HEK293T (cell line): ENCODE measurements at regions not wholly inside any gene's neighbourhood (a gene's known extent, or its start where the extent isn't known, plus 50 kb on each side); places are given as distances from the start of the nearest gene placed in this dataset.

Experiments
- ARNT ChIP-seq: fragments of 450-650 bp; IDR thresholded peaks from 2 replicates; pipeline ENCODE4 v1.6.1; 2017; ENCODE audit warnings: mild to moderate bottlenecking
- BHLHE40 ChIP-seq: fragments of 450-650 bp; IDR thresholded peaks from 2 replicates; pipeline ENCODE4 v1.6.1; 2016; ENCODE audit warnings: mild to moderate bottlenecking, moderate library complexity, borderline replicate concordance
- ELF4 ChIP-seq: fragments of 450-650 bp; IDR thresholded peaks from 2 replicates; pipeline ENCODE4 v1.6.1; 2017; ENCODE audit warnings: antibody characterized with exemption
- FOXA1 ChIP-seq: fragments of 450-650 bp; IDR thresholded peaks from 2 replicates; pipeline ENCODE4 v1.6.1; 2016; ENCODE audit warnings: mild to moderate bottlenecking
- FOXK2 ChIP-seq: fragments of 450-650 bp; IDR thresholded peaks from 2 replicates; pipeline ENCODE4 v1.6.1; 2016; ENCODE audit warnings: mild to moderate bottlenecking
- FOXM1 ChIP-seq: fragments of 450-650 bp; IDR thresholded peaks from 2 replicates; pipeline ENCODE4 v1.6.1; 2017; ENCODE audit warnings: mild to moderate bottlenecking, borderline replicate concordance
- HDGF ChIP-seq: fragments of 450-650 bp; IDR thresholded peaks from 2 replicates; pipeline ENCODE4 v1.6.1; 2017; ENCODE audit warnings: antibody characterized with exemption, borderline replicate concordance
- LEF1 ChIP-seq: fragments of 450-650 bp; IDR thresholded peaks from 2 replicates; pipeline ENCODE4 v1.6.1; 2017; ENCODE audit warnings: mild to moderate bottlenecking, borderline replicate concordance
- NFRKB ChIP-seq: fragments of 450-650 bp; IDR thresholded peaks from 2 replicates; pipeline ENCODE4 v1.6.1; 2016; ENCODE audit warnings: mild to moderate bottlenecking, moderate library complexity
- SP1 ChIP-seq: fragments of 450-650 bp; IDR thresholded peaks from 2 replicates; pipeline ENCODE4 v1.6.1; 2017
- SUZ12 ChIP-seq: fragments of 450-650 bp; IDR thresholded peaks from 2 replicates; pipeline ENCODE4 v1.6.1; 2016; ENCODE audit warnings: mild to moderate bottlenecking
- TARDBP ChIP-seq: fragments of 450-650 bp; IDR thresholded peaks from 2 replicates; pipeline ENCODE4 v1.6.1; 2016
- ZNF384 ChIP-seq: fragments of 450-650 bp; IDR thresholded peaks from 2 replicates; pipeline ENCODE4 v1.6.1; 2016
- TF ChIP-seq, protein P1 (sequence below): fragments of 450-650 bp; IDR thresholded peaks from 2 replicates; pipeline ENCODE4 v1.6.1; 2016

DNA sequence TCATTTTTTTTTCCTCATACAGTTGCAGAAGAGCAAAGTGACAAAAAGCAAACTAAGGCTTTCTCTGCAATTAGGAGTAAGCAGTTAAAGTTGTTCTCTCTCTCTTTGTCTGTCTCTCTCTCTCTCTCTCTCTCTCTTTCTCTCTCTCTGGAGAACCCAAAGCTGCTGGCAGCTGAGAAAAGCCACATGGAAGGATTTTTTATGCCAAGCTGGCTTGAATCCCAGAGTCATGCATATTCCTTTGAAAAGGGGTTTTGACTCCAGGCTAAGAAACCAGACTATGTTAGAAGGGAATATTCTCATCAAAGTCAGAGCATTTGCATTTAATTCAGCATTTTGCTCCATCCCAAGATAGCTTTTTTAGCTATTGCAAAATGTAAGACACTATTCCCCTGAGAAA, 1114.2 kb upstream of the GOT2 start:
- no peak for TF ChIP-seq ELF4
- no peak for TF ChIP-seq SUZ12
- TF ChIP-seq BHLHE40 = no peak
- no peak for TF ChIP-seq FOXM1
- TF ChIP-seq LEF1 = no peak
- TF ChIP-seq SP1 = no peak
- no peak for TF ChIP-seq NFRKB
- TF ChIP-seq, protein P1, sequence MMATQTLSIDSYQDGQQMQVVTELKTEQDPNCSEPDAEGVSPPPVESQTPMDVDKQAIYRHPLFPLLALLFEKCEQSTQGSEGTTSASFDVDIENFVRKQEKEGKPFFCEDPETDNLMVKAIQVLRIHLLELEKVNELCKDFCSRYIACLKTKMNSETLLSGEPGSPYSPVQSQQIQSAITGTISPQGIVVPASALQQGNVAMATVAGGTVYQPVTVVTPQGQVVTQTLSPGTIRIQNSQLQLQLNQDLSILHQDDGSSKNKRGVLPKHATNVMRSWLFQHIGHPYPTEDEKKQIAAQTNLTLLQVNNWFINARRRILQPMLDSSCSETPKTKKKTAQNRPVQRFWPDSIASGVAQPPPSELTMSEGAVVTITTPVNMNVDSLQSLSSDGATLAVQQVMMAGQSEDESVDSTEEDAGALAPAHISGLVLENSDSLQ = no peak
- no peak for TF ChIP-seq FOXA1
- no peak for TF ChIP-seq ARNT
- no peak for TF ChIP-seq FOXK2
- no peak for TF ChIP-seq ZNF384
- TF ChIP-seq HDGF = no peak
- TF ChIP-seq TARDBP = no peak
